ENCODE measurements at regions not wholly inside any gene's neighbourhood (a gene's known extent, or its start where the extent isn't known, plus 50 kb on each side); places are given as distances from the start of the nearest gene placed in this dataset.

- Histone ChIP-seq H3K36me3 (ENCODE audit: control insufficient read depth, insufficient read depth, low read length) (peaks cover 8% of the 10 kb centered on the region), H3K4me3 (ENCODE audit: low read depth, low read length) (no peak overlapping the region), H3K27me3 (ENCODE audit: control insufficient read depth, insufficient read depth, low read length) (no peaks in the 10 kb centered on the region)
- no peak for FAIRE-seq
- DNase-seq (ENCODE audit: low read depth): no peak
- TF ChIP-seq CTCF (IDR thresholded peaks at IDR 0.05; ENCODE audit: insufficient read depth, low read length, severe bottlenecking): no peak
Observed at GRCh38 chr22:42217752-42218280, 52.6 kb downstream of the TCF20 start.

- FAIRE-seq: no peak
- no peak for TF ChIP-seq CTCF (IDR thresholded peaks at IDR 0.05; ENCODE audit: insufficient read depth, low read length, severe bottlenecking)
- H3K27me3 ChIP-seq (ENCODE audit: control insufficient read depth, insufficient read depth, low read length): no peaks in the 10 kb centered on the region
- no peak overlapping the region for H3K4me3 ChIP-seq (ENCODE audit: low read depth, low read length)
- no peak for DNase-seq (ENCODE audit: low read depth)
- H3K36me3 ChIP-seq (ENCODE audit: control insufficient read depth, insufficient read depth, low read length): peaks cover 12% of the 10 kb centered on the region
Observed at GRCh38 chr22:42217019-42217751, 53.3 kb downstream of the TCF20 start.

GRCh38 chr22:42214633-42215415 is 55.6 kb downstream of the TCF20 start:
- no peak for FAIRE-seq
- no peak for DNase-seq (ENCODE audit: low read depth)
- Histone ChIP-seq H3K36me3 (ENCODE audit: control insufficient read depth, insufficient read depth, low read length) (peaks cover 22% of the 10 kb centered on the region), H3K4me3 (ENCODE audit: low read depth, low read length) (no peak overlapping the region), H3K27me3 (ENCODE audit: control insufficient read depth, insufficient read depth, low read length) (no peaks in the 10 kb centered on the region)
- TF ChIP-seq CTCF (IDR thresholded peaks at IDR 0.05; ENCODE audit: insufficient read depth, low read length, severe bottlenecking): no peak

- no peak for DNase-seq (ENCODE audit: low read depth)
- FAIRE-seq: no peak
- TF ChIP-seq CTCF (IDR thresholded peaks at IDR 0.05; ENCODE audit: insufficient read depth, low read length, severe bottlenecking): no peak
- peaks cover 20% of the 10 kb centered on the region for H3K36me3 ChIP-seq (ENCODE audit: control insufficient read depth, insufficient read depth, low read length)
- H3K27me3 ChIP-seq (ENCODE audit: control insufficient read depth, insufficient read depth, low read length): no peaks in the 10 kb centered on the region
- H3K4me3 ChIP-seq (ENCODE audit: low read depth, low read length): no peak overlapping the region
Observed at GRCh38 chr22:42208362-42208761, 62.1 kb downstream of the TCF20 start.

- Histone ChIP-seq H3K36me3 (ENCODE audit: control insufficient read depth, insufficient read depth, low read length) (peaks cover 18% of the 10 kb centered on the region), H3K4me3 (ENCODE audit: low read depth, low read length) (no peak overlapping the region), H3K27me3 (ENCODE audit: control insufficient read depth, insufficient read depth, low read length) (no peaks in the 10 kb centered on the region)
- DNase-seq (ENCODE audit: low read depth) (no peak), FAIRE-seq (no peak)
- TF ChIP-seq CTCF (IDR thresholded peaks at IDR 0.05; ENCODE audit: insufficient read depth, low read length, severe bottlenecking): no peak
Observed at GRCh38 chr22:42207918-42208317, 62.5 kb downstream of the TCF20 start.

Data from bronchial epithelial cell (primary cell).